Esophagus squamous epithelium (tissue), 4 donors: ENCODE measurements at regions not wholly inside any gene's neighbourhood (a gene's known extent, or its start where the extent isn't known, plus 50 kb on each side); places are given as distances from the start of the nearest gene placed in this dataset.

Experiments
- CTCF ChIP-seq, 6 experiments: fragments of 450-650 bp in 4 of 6; fragments of 200-600 bp in 2 of 6; sonication (generic) in 2 of 6; IDR thresholded peaks; one replicate each; pipeline ENCODE4 v1.5.1; 2016 to 2019; ENCODE audit warnings: antibody characterized with exemption in 6 of 6, mild to moderate bottlenecking in 4 of 6, moderate library complexity in 4 of 6
- POLR2A ChIP-seq, 4 donors: fragments of 450-650 bp; IDR thresholded peaks; one replicate each; pipeline ENCODE4 v1.6.1; 2017; ENCODE audit warnings: antibody characterized with exemption in 4 of 4, mild to moderate bottlenecking in 4 of 4, moderate library complexity in 3 of 4

GRCh38 chr12:75628511-75628910, 117.1 kb upstream of the KRR1 start:
- no peak for TF ChIP-seq CTCF (IDR thresholded peaks at IDR 0.05)
- TF ChIP-seq POLR2A (IDR thresholded peaks at IDR 0.05) = no peak
